AG10803 (cell line): ENCODE measurements at regions not wholly inside any gene's neighbourhood (a gene's known extent, or its start where the extent isn't known, plus 50 kb on each side); places are given as distances from the start of the nearest gene placed in this dataset.

Experiments
- DNase-seq: peaks from one replicate; pipeline ENCODE4 v3.0.0; 2010; ENCODE audit warnings: low read depth
- H3K4me3 ChIP-seq: 2 replicates; pipeline ENCODE4 v1.5.1; 2011; ENCODE audit warnings: mild to moderate bottlenecking, low read length, control low read depth
- TF ChIP-seq, protein P1 (sequence below): conservative IDR thresholded peaks from 2 replicates; pipeline ENCODE4 v1.5.1; 2011; ENCODE audit warnings: mild to moderate bottlenecking, low read length, control low read depth, inconsistent platforms

- DNase-seq = no peak
Measured at GRCh38 chr19:28646629-28647028, 566.3 kb downstream of the UQCRFS1 start.

DNA sequence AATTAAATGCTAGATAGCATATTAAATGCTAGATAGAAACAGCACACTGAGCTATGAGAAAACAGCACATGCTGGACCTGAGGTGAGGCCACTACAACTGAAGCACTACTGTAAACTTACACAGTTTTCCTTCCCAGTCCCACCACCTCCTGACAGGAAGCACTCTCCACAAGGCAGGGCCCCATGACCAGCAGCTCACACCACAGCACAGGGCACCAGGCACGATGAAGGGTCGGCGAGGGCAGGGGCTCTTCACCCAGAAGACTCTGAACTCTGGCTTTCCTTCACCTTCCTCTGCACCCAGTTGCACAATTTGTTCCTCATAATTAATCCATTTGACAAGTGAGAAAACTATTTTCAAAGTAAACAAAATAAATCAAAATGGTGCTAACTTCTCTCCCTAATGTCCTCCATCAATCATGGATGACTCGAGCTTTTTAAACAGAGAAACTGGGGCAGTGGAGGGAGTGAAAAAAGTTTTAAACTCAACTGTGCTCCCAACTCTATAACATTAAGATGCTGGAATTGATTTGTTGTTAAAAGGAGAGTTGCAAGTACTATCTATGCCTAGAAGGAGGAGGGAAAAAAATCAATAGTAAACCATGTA lies 568.7 kb downstream of the UQCRFS1 start:
- H3K4me3 ChIP-seq = no peak overlapping the region
- TF ChIP-seq, protein P1, sequence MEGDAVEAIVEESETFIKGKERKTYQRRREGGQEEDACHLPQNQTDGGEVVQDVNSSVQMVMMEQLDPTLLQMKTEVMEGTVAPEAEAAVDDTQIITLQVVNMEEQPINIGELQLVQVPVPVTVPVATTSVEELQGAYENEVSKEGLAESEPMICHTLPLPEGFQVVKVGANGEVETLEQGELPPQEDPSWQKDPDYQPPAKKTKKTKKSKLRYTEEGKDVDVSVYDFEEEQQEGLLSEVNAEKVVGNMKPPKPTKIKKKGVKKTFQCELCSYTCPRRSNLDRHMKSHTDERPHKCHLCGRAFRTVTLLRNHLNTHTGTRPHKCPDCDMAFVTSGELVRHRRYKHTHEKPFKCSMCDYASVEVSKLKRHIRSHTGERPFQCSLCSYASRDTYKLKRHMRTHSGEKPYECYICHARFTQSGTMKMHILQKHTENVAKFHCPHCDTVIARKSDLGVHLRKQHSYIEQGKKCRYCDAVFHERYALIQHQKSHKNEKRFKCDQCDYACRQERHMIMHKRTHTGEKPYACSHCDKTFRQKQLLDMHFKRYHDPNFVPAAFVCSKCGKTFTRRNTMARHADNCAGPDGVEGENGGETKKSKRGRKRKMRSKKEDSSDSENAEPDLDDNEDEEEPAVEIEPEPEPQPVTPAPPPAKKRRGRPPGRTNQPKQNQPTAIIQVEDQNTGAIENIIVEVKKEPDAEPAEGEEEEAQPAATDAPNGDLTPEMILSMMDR = no peak
- DNase-seq = no peak

More at GRCh38 chr19:28646629-28647028, 566.3 kb downstream of the UQCRFS1 start:
- no peak overlapping the region for H3K4me3 ChIP-seq
- TF ChIP-seq, protein P1 = no peak

- no peak for DNase-seq
- H3K4me3 ChIP-seq = no peak overlapping the region
- TF ChIP-seq, protein P1 = no peak
Measured at GRCh38 chr19:28642787-28643683, 569.9 kb downstream of the UQCRFS1 start.

DNA sequence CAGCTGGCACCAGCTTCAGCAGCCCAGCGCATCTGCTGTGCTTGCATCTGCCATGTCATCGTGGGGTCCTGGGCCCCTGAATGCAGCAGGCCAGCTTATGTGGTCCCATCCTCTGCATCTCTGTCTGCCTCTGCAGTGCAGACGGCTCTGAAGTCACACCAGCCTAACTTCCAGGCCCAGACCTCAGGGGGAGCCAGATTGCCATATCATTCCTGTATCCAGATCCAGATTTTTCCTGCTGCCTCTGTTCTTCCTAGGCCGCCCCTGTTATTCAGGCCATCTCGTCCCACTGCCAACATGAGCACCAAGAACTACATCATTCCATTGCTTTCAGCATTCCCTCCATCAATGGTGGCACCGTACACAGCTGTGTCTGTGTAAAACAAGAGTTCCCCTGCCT lies 571.6 kb downstream of the UQCRFS1 start:
- no peak for DNase-seq
- TF ChIP-seq, protein P1 = no peak

DNA sequence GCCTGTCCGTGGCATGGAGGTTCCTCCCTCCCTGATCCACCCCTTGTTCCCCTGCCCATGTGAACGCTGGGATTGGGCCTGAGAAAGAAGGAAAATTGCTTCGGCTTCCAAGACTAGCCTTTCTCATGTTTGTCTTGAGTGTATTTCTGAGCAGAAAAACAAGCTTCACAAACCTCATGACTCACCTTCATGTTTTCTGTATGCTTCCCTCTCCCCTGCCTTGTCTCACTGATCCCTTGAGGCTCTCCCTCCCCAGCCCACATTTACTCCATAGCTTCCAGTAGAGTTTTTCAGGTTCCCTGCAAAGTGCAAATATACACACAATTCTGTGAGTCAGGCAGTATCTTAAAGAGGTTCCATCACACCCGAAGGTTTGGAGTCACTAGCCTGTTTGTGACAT lies 572.4 kb downstream of the UQCRFS1 start:
- TF ChIP-seq, protein P1 = no peak
- no peak for DNase-seq
- H3K4me3 ChIP-seq = no peak overlapping the region

More for the DNA sequence above, 571.6 kb downstream of the UQCRFS1 start:
- no peak overlapping the region for H3K4me3 ChIP-seq

- H3K4me3 ChIP-seq = no peak overlapping the region
- TF ChIP-seq, protein P1 = no peak
- no peak for DNase-seq
Measured at GRCh38 chr19:28638445-28638844, 574.5 kb downstream of the UQCRFS1 start.

GRCh38 chr19:28636706-28637105 lies 576.2 kb downstream of the UQCRFS1 start:
- TF ChIP-seq, protein P1 = no peak
- DNase-seq = no peak
- no peak overlapping the region for H3K4me3 ChIP-seq
